ENCODE measurements at regions not wholly inside any gene's neighbourhood (a gene's known extent, or its start where the extent isn't known, plus 50 kb on each side); places are given as distances from the start of the nearest gene placed in this dataset.

- no peak for FAIRE-seq
- no peaks in the 10 kb centered on the region for H3K36me3 ChIP-seq (replicated peaks in 1 of 2; ENCODE audit: control insufficient read depth in 1 of 2, insufficient read depth in 2 of 2, low read length in 2 of 2)
- no peak overlapping the region for H3K4me2 ChIP-seq (ENCODE audit: low read depth, low read length)
- no TSS peak for BruUV-seq (replicated peaks)
- POLR2A ChIA-PET: no interaction called here
- no peak for TF ChIP-seq HOXA3 (CRISPR knock-in tag; IDR thresholded peaks at IDR 0.05)
- TF ChIP-seq NFE2L1 (CRISPR knock-in tag; IDR thresholded peaks at IDR 0.05; ENCODE audit: borderline replicate concordance): no peak
- no peak for TF ChIP-seq IRF9 (CRISPR knock-in tag; IDR thresholded peaks at IDR 0.05; ENCODE audit: borderline replicate concordance)
- TF ChIP-seq RFX5 (IDR thresholded peaks at IDR 0.05; ENCODE audit: low read depth, low read length): no peak
- no peak for TF ChIP-seq KMT2B (CRISPR knock-in tag; IDR thresholded peaks at IDR 0.05)
- TF ChIP-seq NAIF1 (CRISPR knock-in tag; IDR thresholded peaks at IDR 0.05; ENCODE audit: borderline replicate concordance): no peak
- no peak for TF ChIP-seq ZNF414 (CRISPR knock-in tag; IDR thresholded peaks at IDR 0.05)
- TF ChIP-seq AFF4 (CRISPR knock-in tag; IDR thresholded peaks at IDR 0.05): no peak
- TF ChIP-seq ZNF746 (CRISPR knock-in tag; IDR thresholded peaks at IDR 0.05): no peak
- TF ChIP-seq MATR3 (CRISPR knock-in tag; IDR thresholded peaks at IDR 0.05): no peak
- no peak for TF ChIP-seq ZNF10 (CRISPR knock-in tag; IDR thresholded peaks at IDR 0.05; ENCODE audit: borderline replicate concordance, low read depth)
- TF ChIP-seq ZBTB25 (CRISPR knock-in tag; IDR thresholded peaks at IDR 0.05): no peak
- no peak for TF ChIP-seq KLF13 (CRISPR knock-in tag; IDR thresholded peaks at IDR 0.05)
- no peak for TF ChIP-seq SRSF9 (IDR thresholded peaks at IDR 0.05; ENCODE audit: borderline replicate concordance, insufficient read depth, low read depth, low read length, poor library complexity, severe bottlenecking)
- no peak for TF ChIP-seq DBP (CRISPR knock-in tag; IDR thresholded peaks at IDR 0.05; ENCODE audit: not compliant biosample characterization)
- TF ChIP-seq ZNF670 (CRISPR knock-in tag; IDR thresholded peaks at IDR 0.05; ENCODE audit: borderline replicate concordance): no peak
- no peaks in the 10 kb centered on the region for H3K79me2 ChIP-seq (ENCODE audit: insufficient read depth, low read length)
- no peak overlapping the region for H3K4me3 ChIP-seq (replicated peaks in 1 of 3; ENCODE audit: insufficient read depth in 1 of 3, low read depth in 2 of 3, low read length in 3 of 3)
- H3K27me3 ChIP-seq (ENCODE audit: control insufficient read depth in 1 of 2, insufficient read depth in 2 of 2, low read length in 2 of 2): no peaks in the 10 kb centered on the region
- peaks cover 92% of the 10 kb centered on the region for H3K9me3 ChIP-seq (ENCODE audit: low read length)
- H3K27ac ChIP-seq (ENCODE audit: extremely low read length, insufficient read depth, low read length): no peak overlapping the region
- H3K4me1 ChIP-seq (ENCODE audit: insufficient read depth, low read length): no peaks in the 10 kb centered on the region
- no peak overlapping the region for H2AFZ ChIP-seq (ENCODE audit: low read length)
- in situ Hi-C loops (cut with HindIII; ENCODE audit: extremely low pct_ligation_motif_present, low pct_unique_long_range_greater_than_20kb) (no loop called here), intact Hi-C loops (cut with micrococcal nuclease; ENCODE audit: unreplicated experiment) (no loop called here)
- no peaks in the 10 kb centered on the region for H4K20me1 ChIP-seq (ENCODE audit: insufficient read depth, low read length)
- DNase-seq (ENCODE audit: low spot score): no peak
- WGBS (ENCODE audit: low lambda C conversion rate): 27% methylated on average over 4 of the region's 4 CpGs
- H3K9ac ChIP-seq (ENCODE audit: insufficient read depth, low read depth, low read length): no peak overlapping the region
- no peak for ATAC-seq
- CTCF ChIA-PET (ENCODE audit: low intra/inter-chr PET ratio, low total read pairs): no interaction called here
These were observed 467.1 kb downstream of the HDGFL1 start for GRCh38 chr6:23036406-23036983.

Data from HepG2 (cell line).